Stomach (tissue), 4 donors: ENCODE measurements at regions not wholly inside any gene's neighbourhood (a gene's known extent, or its start where the extent isn't known, plus 50 kb on each side); places are given as distances from the start of the nearest gene placed in this dataset.

Source experiments
- CTCF ChIP-seq, 7 experiments: fragments of 450-650 bp in 4 of 7; fragments of 200-600 bp in 3 of 7; sonication (generic) in 3 of 7; IDR thresholded peaks; one replicate each; pipeline ENCODE4 v1.5.1; 2016 to 2019; ENCODE audit warnings: antibody characterized with exemption in 7 of 7, control low read depth in 2 of 7, mild to moderate bottlenecking in 1 of 7
- POLR2A ChIP-seq, 4 donors: fragments of 450-650 bp; IDR thresholded peaks; one replicate each; pipeline ENCODE4 v1.6.1; 2016; ENCODE audit warnings: antibody characterized with exemption in 4 of 4, control low read depth in 2 of 4, mild to moderate bottlenecking in 1 of 4, moderate library complexity in 1 of 4
- POLR2AphosphoS5 ChIP-seq, 3 donors: sonication (generic); formaldehyde crosslinking; IDR thresholded peaks; one replicate each; pipeline ENCODE4 v1.6.1; 2016; ENCODE audit warnings: antibody characterized with exemption in 3 of 3

DNA sequence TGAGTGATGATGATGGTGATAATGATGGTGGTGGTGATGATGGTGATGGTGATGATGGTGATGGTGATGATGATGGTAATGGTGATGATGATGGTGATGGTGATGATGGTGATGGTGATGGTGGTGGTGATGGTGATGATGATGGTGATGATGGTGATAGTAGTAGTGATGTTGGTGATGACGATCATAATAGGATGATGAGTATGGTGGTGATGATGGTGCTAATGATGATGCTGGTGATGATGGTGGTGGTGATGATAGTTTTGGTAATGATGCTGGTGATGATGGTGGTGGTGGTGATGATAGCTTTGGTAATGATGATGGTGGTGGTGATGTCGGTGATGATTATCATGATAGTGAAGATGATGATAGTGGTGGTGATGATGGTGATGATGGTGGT lies 171.5 kb upstream of the SFSWAP start:
- TF ChIP-seq CTCF (IDR thresholded peaks at IDR 0.05) (no peak), POLR2AphosphoS5 (IDR thresholded peaks at IDR 0.05) (no peak), POLR2A (IDR thresholded peaks at IDR 0.05) (no peak)
